ENCODE measurements at regions not wholly inside any gene's neighbourhood (a gene's known extent, or its start where the extent isn't known, plus 50 kb on each side); places are given as distances from the start of the nearest gene placed in this dataset.

- no peak for TF ChIP-seq CTCF (IDR thresholded peaks at IDR 0.05)
- DNase-seq (ENCODE audit: low spot score): no peak
- no peak for ATAC-seq (ENCODE audit: low FRiP score)
These were observed 70.6 kb upstream of the E2F3 start for GRCh38 chr6:20331042-20331441.

GRCh38 chr6:20331625-20332024, 70.1 kb upstream of the E2F3 start:
- TF ChIP-seq CTCF (IDR thresholded peaks at IDR 0.05): no peak
- DNase-seq (ENCODE audit: low spot score): no peak
- no peak for ATAC-seq (ENCODE audit: low FRiP score)

- TF ChIP-seq CTCF (IDR thresholded peaks at IDR 0.05): no peak
- ATAC-seq (ENCODE audit: low FRiP score): no peak
- no peak for DNase-seq (ENCODE audit: low spot score)
These were observed 69.2 kb upstream of the E2F3 start for GRCh38 chr6:20332441-20333006.

GRCh38 chr6:20333721-20334269, 67.9 kb upstream of the E2F3 start:
- no peak for ATAC-seq (ENCODE audit: low FRiP score)
- TF ChIP-seq CTCF (IDR thresholded peaks at IDR 0.05): no peak
- no peak for DNase-seq (ENCODE audit: low spot score)

GRCh38 chr6:20334334-20334733, 67.3 kb upstream of the E2F3 start:
- no peak for TF ChIP-seq CTCF (IDR thresholded peaks at IDR 0.05)
- ATAC-seq (ENCODE audit: low FRiP score) (no peak), DNase-seq (ENCODE audit: low spot score) (no peak)

GRCh38 chr6:20334962-20335361, 66.7 kb upstream of the E2F3 start:
- ATAC-seq (ENCODE audit: low FRiP score) (no peak), DNase-seq (ENCODE audit: low spot score) (no peak)
- no peak for TF ChIP-seq CTCF (IDR thresholded peaks at IDR 0.05)

- TF ChIP-seq CTCF (IDR thresholded peaks at IDR 0.05): no peak
- DNase-seq (ENCODE audit: low spot score) (no peak), ATAC-seq (ENCODE audit: low FRiP score) (no peak)
These were observed 65.8 kb upstream of the E2F3 start for GRCh38 chr6:20335872-20336271.

Measured in omental fat pad (tissue), 3 donors.